H9 (cell line): ENCODE measurements at regions not wholly inside any gene's neighbourhood (a gene's known extent, or its start where the extent isn't known, plus 50 kb on each side); places are given as distances from the start of the nearest gene placed in this dataset.

Experiments
- DNase-seq: peaks from one replicate; pipeline ENCODE4 v3.0.0-alpha.2; 2017
- H2AFZ ChIP-seq: one replicate; pipeline ENCODE4 v1.6.1; 2013; ENCODE audit warnings: mild to moderate bottlenecking, low read length, control low read depth, moderate library complexity
- H2AK5ac ChIP-seq: 2 replicates; pipeline ENCODE4 v1.6.1; 2013; ENCODE audit warnings: low read length, control low read depth, mixed read lengths; ENCODE audit not compliant: insufficient read length
- H2BK120ac ChIP-seq: one replicate; pipeline ENCODE4 v1.6.1; 2013; ENCODE audit warnings: low read depth, mild to moderate bottlenecking, low read length, control low read depth, inconsistent platforms; ENCODE audit not compliant: poor library complexity, severe bottlenecking
- H2BK12ac ChIP-seq: 2 replicates; pipeline ENCODE4 v1.6.1; 2013; ENCODE audit warnings: low read length, control low read depth, mixed read lengths, low read depth; ENCODE audit not compliant: insufficient read length
- H2BK15ac ChIP-seq: 2 replicates; pipeline ENCODE4 v1.6.1; 2013; ENCODE audit warnings: low read depth, low read length, control low read depth
- H2BK20ac ChIP-seq: one replicate; pipeline ENCODE4 v1.6.1; 2013; ENCODE audit warnings: low read depth, mild to moderate bottlenecking, low read length, control low read depth, inconsistent platforms; ENCODE audit not compliant: poor library complexity, severe bottlenecking
- H2BK5ac ChIP-seq: 2 replicates; pipeline ENCODE4 v1.6.1; 2013; ENCODE audit warnings: low read length, control low read depth, mixed read lengths; ENCODE audit not compliant: insufficient read length
- H3K14ac ChIP-seq: 2 replicates; pipeline ENCODE4 v1.6.1; 2013; ENCODE audit warnings: low read length, control low read depth; ENCODE audit not compliant: insufficient read depth
- H3K18ac ChIP-seq: 2 replicates; pipeline ENCODE4 v1.6.1; 2013; ENCODE audit warnings: low read depth, mild to moderate bottlenecking, mixed read lengths, low read length, control low read depth; ENCODE audit not compliant: insufficient read length
- H3K23ac ChIP-seq: 2 replicates; pipeline ENCODE4 v1.6.1; 2013; ENCODE audit warnings: low read length, control low read depth, mixed read lengths, low read depth; ENCODE audit not compliant: insufficient read length
- H3K23me2 ChIP-seq: 2 replicates; pipeline ENCODE4 v1.6.1; 2013; ENCODE audit warnings: low read depth, mild to moderate bottlenecking, mixed read lengths, low read length, control low read depth; ENCODE audit not compliant: insufficient read length, poor library complexity, severe bottlenecking
- H3K27ac ChIP-seq: 2 replicates; pipeline ENCODE4 v1.5.1; 2013; ENCODE audit warnings: low read length, control low read depth, mixed read lengths, low read depth; ENCODE audit not compliant: insufficient read length
- H3K27me3 ChIP-seq: 2 replicates; pipeline ENCODE4 v1.6.1; 2013; ENCODE audit warnings: low read length, control low read depth, inconsistent platforms; ENCODE audit not compliant: insufficient read depth
- H3K4ac ChIP-seq: 2 replicates; pipeline ENCODE4 v1.6.1; 2013; ENCODE audit warnings: low read depth, mild to moderate bottlenecking, control low read depth, inconsistent platforms, low read length, moderate library complexity
- H3K4me1 ChIP-seq: 2 replicates; pipeline ENCODE4 v1.6.1; 2013; ENCODE audit warnings: low read length, control low read depth, inconsistent platforms; ENCODE audit not compliant: insufficient read depth
- H3K4me2 ChIP-seq: 2 replicates; pipeline ENCODE4 v1.6.1; 2013; ENCODE audit warnings: low read length, control low read depth, mixed read lengths; ENCODE audit not compliant: insufficient read length, insufficient read depth
- H3K56ac ChIP-seq: 2 replicates; pipeline ENCODE4 v1.6.1; 2013; ENCODE audit warnings: low read depth, mild to moderate bottlenecking, mixed read lengths, low read length, control low read depth; ENCODE audit not compliant: insufficient read length
- H3K79me1 ChIP-seq: 2 replicates; pipeline ENCODE4 v1.6.1; 2013; ENCODE audit warnings: low read depth, mild to moderate bottlenecking, moderate library complexity, low read length, control low read depth, inconsistent platforms; ENCODE audit not compliant: insufficient read depth, poor library complexity, severe bottlenecking
- H3K79me2 ChIP-seq: 2 replicates; pipeline ENCODE4 v1.6.1; 2013; ENCODE audit warnings: low read length, control low read depth, inconsistent platforms; ENCODE audit not compliant: insufficient read depth
- H3K9ac ChIP-seq: 2 replicates; pipeline ENCODE4 v1.6.1; 2013; ENCODE audit warnings: low read length, control low read depth, mixed read lengths; ENCODE audit not compliant: insufficient read length; ENCODE audit errors: extremely low read depth
- H3K9me3 ChIP-seq: one replicate; pipeline ENCODE4 v1.6.1; 2013; ENCODE audit warnings: low read depth, low read length, inconsistent platforms; ENCODE audit not compliant: control insufficient read depth
- H3T11ph ChIP-seq: one replicate; pipeline ENCODE4 v1.6.1; 2013; ENCODE audit warnings: mild to moderate bottlenecking, low read length, control low read depth, inconsistent platforms
- H4K20me1 ChIP-seq: one replicate; pipeline ENCODE4 v1.6.1; 2013; ENCODE audit not compliant: control insufficient read depth, insufficient read length, insufficient read depth
- H4K5ac ChIP-seq: 2 replicates; pipeline ENCODE4 v1.6.1; 2013; ENCODE audit warnings: low read depth, mild to moderate bottlenecking, mixed read lengths, low read length, control low read depth; ENCODE audit not compliant: insufficient read length
- H4K8ac ChIP-seq: replicated peaks from 2 replicates; pipeline ENCODE4 v1.6.1; 2013; ENCODE audit warnings: low read length, control low read depth, mixed read lengths, low read depth; ENCODE audit not compliant: insufficient read length
- H4K91ac ChIP-seq: 2 replicates; pipeline ENCODE4 v1.6.1; 2013; ENCODE audit warnings: low read depth, mild to moderate bottlenecking, moderate library complexity, mixed read lengths, low read length, control low read depth; ENCODE audit not compliant: insufficient read length
- H3K27ac Mint-ChIP-seq, 3 experiments: 2 replicates in 2 of 3; 3 replicates in 1 of 3; pipeline ENCODE4 v1.8.0; 2020 to 2021; ENCODE audit warnings: mixed read lengths in 3 of 3, mild to moderate bottlenecking in 1 of 3, moderate library complexity in 1 of 3
- H3K27me3 Mint-ChIP-seq: 2 replicates; pipeline ENCODE4 v1.8.0; 2021; ENCODE audit warnings: low read depth, mild to moderate bottlenecking, moderate library complexity, mixed read lengths
- H3K36me3 Mint-ChIP-seq, 3 experiments: 2 replicates in 2 of 3; 3 replicates in 1 of 3; pipeline ENCODE4 v1.8.0; 2020 to 2021; ENCODE audit warnings: low read depth in 3 of 3, mixed read lengths in 3 of 3; ENCODE audit not compliant: insufficient read depth in 1 of 3
- H3K4me1 Mint-ChIP-seq, 2 experiments: 2 replicates each; pipeline ENCODE4 v1.8.0; 2020; ENCODE audit warnings: mixed read lengths in 2 of 2
- H3K4me3 Mint-ChIP-seq, 2 experiments: 2 replicates in 1 of 2; 3 replicates in 1 of 2; pipeline ENCODE4 v1.8.0; 2020 to 2021; ENCODE audit warnings: mild to moderate bottlenecking in 2 of 2, mixed read lengths in 2 of 2, moderate library complexity in 1 of 2
- H3K9me3 Mint-ChIP-seq, 2 experiments: 2 replicates in 1 of 2; 3 replicates in 1 of 2; pipeline ENCODE4 v1.8.0; 2020; ENCODE audit warnings: mild to moderate bottlenecking in 2 of 2, mixed read lengths in 2 of 2, moderate library complexity in 1 of 2
- CTCF ChIP-seq: fragments of 200-600 bp; sonication (generic); conservative IDR thresholded peaks from 3 replicates; pipeline ENCODE4 v1.8.0; 2021; ENCODE audit warnings: antibody characterized with exemption, mild to moderate bottlenecking
- WGBS: extraction: QIAGEN DNeasy Blood & Tissue Kit; methylation state at CpG from one replicate; pipeline ENCODE4 v1.1.7; 2013; ENCODE audit warnings: missing lambda C conversion rate, low lambda C conversion rate, mixed read lengths; ENCODE audit not compliant: insufficient read length; ENCODE audit errors: extremely low coverage; 5-methylcytosine and 5-hydroxymethylcytosine counted together

DNA sequence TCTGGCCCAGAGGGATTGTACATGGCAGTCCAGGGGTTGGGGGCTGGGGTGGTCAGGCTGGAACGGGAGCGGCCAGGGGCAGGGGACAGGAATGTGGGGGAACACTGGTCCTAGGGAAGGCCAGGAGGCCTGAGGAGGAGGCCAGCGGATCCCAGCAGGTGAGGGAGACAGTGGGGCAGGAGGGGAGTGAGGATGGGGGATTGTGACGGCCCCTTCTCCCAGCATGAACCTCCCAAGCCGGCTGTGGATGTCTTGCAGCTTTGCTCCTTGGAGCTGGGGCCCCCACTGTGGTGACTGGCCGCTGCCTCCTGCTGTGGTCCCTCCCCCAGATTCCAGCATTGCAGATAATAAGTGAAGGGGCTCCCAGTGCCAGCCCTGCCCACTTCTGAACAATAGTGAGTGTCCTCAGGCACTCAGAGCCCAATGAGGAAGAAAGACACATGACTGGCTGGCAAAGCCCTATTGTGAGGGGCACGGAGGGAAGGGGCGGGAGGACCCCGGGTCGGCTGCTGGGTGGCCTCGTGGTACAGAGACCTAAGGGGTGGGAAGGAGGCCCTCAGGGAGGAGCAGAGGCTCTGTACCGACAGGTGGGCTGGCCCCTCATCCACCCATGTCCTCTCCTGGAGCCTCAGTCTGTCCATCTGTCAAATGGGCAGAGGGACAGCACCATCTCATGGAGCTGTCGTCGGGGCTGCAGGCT lies 215.0 kb downstream of the KIF26A start:
- H2BK5ac ChIP-seq = no peak overlapping the region
- no peak overlapping the region for H3T11ph ChIP-seq
- no peaks in the 10 kb centered on the region for H3K4me1 ChIP-seq
- H3K9ac ChIP-seq = no peak overlapping the region
- H3K4ac ChIP-seq = no peak overlapping the region
- no peak overlapping the region for H2AK5ac ChIP-seq
- no peaks in the 10 kb centered on the region for H3K79me1 ChIP-seq
- no peak overlapping the region for H4K5ac ChIP-seq
- no peaks in the 10 kb centered on the region for H3K27me3 ChIP-seq
- no peak overlapping the region for H4K91ac ChIP-seq
- no peak overlapping the region for H3K18ac ChIP-seq
- H3K9me3 ChIP-seq = no peaks in the 10 kb centered on the region
- H3K36me3 Mint-ChIP-seq = no peaks in the 10 kb centered on the region; a peak in 2 of 7 replicates
- H3K4me2 ChIP-seq = no peak overlapping the region
- no peak overlapping the region for H4K8ac ChIP-seq
- H3K27ac ChIP-seq = no peak overlapping the region
- H3K23me2 ChIP-seq = no peaks in the 10 kb centered on the region
- peaks cover 2% of the 10 kb centered on the region in 2 experiments; a peak in 3 of 4 replicates for H3K4me1 Mint-ChIP-seq
- H3K14ac ChIP-seq = no peak overlapping the region; the same call in 1 of the 2 replicates
- DNase-seq = peak; percentile 20
- WGBS = no CpG with 5 or more reads among the region's 14 CpGs
- no peak overlapping the region for H3K23ac ChIP-seq
- H2BK12ac ChIP-seq = no peak overlapping the region
- peaks cover 8% of the 10 kb centered on the region for H3K27me3 Mint-ChIP-seq
- H3K27ac Mint-ChIP-seq = no peak overlapping the region; a peak in 1 of 7 replicates
- H2AFZ ChIP-seq = no peak overlapping the region
- no peak for TF ChIP-seq CTCF
- no peak overlapping the region for H3K56ac ChIP-seq
- H2BK15ac ChIP-seq = no peak overlapping the region
- H2BK20ac ChIP-seq = no peak overlapping the region
- H3K9me3 Mint-ChIP-seq = peaks cover 0 to 4% of the 10 kb centered on the region in 2 experiments; a peak in 2 of 5 replicates
- H2BK120ac ChIP-seq = no peak overlapping the region
- no peaks in the 10 kb centered on the region for H3K79me2 ChIP-seq
- no peak overlapping the region for H3K4me3 Mint-ChIP-seq
- no peaks in the 10 kb centered on the region for H4K20me1 ChIP-seq
